ENCODE measurements at regions not wholly inside any gene's neighbourhood (a gene's known extent, or its start where the extent isn't known, plus 50 kb on each side); places are given as distances from the start of the nearest gene placed in this dataset.

- TF ChIP-seq, protein P1, sequence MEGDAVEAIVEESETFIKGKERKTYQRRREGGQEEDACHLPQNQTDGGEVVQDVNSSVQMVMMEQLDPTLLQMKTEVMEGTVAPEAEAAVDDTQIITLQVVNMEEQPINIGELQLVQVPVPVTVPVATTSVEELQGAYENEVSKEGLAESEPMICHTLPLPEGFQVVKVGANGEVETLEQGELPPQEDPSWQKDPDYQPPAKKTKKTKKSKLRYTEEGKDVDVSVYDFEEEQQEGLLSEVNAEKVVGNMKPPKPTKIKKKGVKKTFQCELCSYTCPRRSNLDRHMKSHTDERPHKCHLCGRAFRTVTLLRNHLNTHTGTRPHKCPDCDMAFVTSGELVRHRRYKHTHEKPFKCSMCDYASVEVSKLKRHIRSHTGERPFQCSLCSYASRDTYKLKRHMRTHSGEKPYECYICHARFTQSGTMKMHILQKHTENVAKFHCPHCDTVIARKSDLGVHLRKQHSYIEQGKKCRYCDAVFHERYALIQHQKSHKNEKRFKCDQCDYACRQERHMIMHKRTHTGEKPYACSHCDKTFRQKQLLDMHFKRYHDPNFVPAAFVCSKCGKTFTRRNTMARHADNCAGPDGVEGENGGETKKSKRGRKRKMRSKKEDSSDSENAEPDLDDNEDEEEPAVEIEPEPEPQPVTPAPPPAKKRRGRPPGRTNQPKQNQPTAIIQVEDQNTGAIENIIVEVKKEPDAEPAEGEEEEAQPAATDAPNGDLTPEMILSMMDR (IDR thresholded peaks at IDR 0.05; ENCODE audit: insufficient read depth, low read length): no peak
- no peak for TF ChIP-seq GABPA (IDR thresholded peaks at IDR 0.05; ENCODE audit: low read depth)
- no peak for TF ChIP-seq POLR2AphosphoS5 (IDR thresholded peaks at IDR 0.05; ENCODE audit: low read depth)
Observed at GRCh38 chr2:239596792-239597191, 196.0 kb upstream of the HDAC4 start.
